HG03103 (cell line): ENCODE measurements at regions not wholly inside any gene's neighbourhood (a gene's known extent, or its start where the extent isn't known, plus 50 kb on each side); places are given as distances from the start of the nearest gene placed in this dataset.

ENCODE experiments used
- ATAC-seq: cut with Tn5 transposase; IDR thresholded peaks from one replicate; pipeline ENCODE4 v1.9.1; 2021; ENCODE audit warnings: low read depth; ENCODE audit not compliant: unreplicated experiment

DNA sequence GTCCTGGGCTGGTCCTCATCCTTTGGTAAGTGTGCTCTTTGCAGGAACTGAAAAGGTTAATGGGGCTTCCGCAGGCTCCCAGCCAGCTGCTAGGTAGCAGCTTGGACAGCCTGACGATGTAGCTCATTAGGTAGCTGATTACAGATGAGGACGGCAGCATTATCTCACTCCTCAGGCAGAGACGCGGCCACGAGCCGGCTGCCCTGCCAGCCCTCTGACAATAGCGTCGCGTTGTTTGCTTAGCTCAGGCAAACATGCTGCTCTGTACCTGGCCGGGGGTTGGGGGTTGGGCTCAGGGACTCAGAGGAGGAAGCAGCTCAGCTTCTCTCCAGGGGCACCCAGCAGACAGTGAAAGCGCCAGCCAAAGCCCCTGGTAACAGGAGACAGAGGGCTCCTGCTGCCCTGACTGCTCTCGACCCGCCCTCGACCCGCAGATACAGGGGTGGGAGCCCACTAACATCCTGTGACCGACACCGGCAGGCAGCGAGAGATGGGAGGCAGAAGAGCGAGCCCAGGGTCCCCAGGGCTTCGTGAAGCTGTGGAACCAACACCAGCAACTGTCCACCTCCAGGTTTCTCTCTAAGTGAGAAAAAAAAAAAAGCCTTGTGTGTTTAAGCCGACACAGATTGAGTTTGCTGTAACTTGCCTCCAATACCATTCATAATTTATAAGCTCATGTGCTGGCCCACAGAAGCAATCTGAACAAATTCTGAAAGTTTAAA is 53.4 kb upstream of the DLK1 start:
- ATAC-seq = no peak

DNA sequence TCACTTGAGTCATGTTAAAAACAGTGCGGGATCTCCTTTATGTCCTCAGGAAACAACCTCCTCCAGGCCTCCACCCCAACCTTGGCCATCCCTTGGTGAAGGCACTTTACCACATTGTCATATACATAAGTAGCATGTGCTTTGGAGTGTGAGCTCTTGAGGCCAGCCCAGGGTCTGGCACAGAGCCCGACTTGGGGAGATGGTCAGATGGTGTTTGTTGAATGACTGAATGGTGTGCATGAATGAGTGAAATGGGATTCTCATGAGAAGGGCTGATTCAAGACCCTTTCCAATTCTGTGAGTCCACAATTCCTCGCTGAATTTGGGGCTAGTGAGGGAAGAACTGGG is 52.9 kb upstream of the DLK1 start:
- ATAC-seq = no peak

DNA sequence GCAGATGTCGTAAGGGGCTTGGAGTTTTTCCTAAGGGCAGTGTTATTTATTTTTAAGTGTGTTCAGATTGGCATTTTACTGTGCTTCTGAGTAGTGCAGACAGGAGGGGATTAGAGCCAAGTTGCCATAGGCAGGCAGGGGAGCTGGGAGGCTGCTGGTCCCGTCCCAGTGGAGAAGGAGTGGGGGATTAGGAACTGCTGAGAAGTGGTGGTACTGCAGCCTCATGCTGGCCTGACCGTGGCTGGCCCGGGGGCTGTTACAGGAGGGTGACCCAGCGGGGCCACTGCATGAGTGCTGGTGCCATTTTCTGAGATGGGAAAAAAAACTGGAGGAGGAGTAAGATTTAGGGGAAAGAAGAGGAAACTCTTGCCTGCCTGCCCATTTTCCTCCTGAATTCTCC is 52.3 kb upstream of the DLK1 start:
- no peak for ATAC-seq

DNA sequence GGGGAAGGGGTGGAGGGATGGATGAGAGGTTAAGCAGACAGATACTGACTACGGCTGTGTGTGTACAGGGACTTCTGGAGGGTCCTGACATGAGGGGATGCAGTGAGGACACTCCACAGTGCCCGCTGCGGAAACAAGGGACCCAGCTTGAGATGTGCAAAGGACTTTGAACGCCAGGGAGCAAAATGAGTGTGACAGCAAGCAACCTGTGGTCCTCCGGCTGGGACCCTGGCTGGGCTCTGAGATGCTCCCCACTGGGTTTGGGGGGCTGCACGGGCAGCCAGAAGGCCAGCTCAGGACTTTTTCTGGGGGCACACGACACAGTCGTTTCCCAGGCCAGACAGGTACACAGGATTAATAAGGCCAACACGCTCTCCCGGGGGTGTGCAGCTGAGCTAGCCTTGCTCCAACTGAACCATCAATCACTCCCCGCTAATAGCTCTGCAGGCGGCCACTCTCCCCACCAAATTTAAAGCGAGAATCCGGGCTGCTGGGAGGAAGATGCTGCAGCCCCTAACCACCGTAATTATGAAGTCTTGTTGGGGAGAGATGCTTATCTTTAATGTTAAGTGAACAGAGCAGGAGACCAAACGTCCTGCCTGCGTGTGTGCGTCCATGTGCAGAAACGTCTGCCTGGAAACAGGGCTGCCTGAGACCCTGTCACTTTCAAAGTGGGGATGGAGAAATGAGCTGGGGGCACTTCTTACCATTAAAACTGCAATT is 51.6 kb upstream of the DLK1 start:
- ATAC-seq = no peak

DNA sequence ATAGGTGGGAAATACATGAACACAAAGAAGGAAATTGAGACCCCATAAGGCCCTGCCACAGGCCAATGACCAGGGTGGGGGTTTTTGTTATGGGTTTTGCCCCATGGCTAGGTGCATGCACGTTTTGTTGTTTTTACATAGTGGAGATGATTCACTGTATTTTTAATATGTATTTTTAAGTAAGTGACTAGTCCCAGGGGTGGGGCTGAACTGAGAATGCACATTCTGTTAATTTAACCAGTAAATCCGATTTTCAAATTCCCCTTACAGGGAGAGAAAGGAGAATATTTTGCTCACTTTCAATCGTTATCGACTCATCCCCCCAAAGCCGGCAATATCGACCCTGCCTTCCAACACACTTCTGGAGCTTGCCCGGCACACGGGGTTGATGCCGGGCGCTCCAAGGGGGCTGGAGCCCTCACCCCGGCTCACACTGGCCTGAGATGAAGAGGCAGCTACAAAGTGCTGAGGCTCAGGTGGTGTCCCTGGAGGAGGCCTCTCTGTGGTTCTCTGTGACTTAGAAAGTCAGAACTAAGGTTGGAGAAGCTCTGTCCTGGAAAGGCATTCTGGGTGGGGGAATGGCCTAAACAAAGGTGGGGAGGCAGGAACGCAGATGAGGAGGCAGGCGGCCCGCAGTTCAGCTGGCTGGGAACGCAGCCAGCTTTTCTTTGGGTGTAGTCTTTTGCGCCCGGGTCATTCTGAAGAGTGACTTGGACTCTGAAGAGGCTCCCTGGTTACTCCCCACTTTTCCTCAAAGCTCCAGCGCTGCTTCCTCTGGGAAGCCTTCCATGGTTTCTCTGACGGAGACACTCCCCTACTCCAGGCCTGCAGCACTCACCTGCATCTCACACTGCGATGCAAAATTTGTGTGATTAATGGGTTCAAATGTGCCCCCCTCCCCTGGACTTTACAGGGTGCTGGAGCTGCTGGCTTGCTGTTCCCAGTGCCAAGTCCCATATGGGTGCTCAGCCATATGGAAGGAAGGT is 50.7 kb upstream of the DLK1 start:
- no peak for ATAC-seq
